ENCODE measurements at regions not wholly inside any gene's neighbourhood (a gene's known extent, or its start where the extent isn't known, plus 50 kb on each side); places are given as distances from the start of the nearest gene placed in this dataset.

- no peak for DNase-seq
These were observed 142.5 kb upstream of the TNS3 start for GRCh38 chr7:47724335-47724982.

DNA sequence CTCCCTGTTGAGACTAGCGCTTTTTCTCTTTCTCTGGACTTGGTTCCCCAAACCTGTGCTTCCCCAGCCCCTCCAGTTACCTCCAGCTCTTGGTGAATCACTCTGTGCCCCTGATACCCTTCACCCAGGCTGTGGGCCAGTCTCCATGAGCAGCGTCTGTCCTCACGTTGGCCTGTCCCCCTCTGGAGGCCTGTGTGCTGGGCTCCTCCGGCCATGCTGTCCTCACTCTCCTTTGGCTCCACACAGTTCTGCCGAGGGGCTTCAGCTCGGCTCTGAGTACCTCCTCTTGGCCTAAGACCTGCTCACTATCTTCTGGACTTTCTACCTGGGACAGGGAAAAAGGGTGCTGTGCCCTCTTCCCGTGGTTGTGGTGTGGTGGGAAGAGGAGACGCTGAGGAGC is 140.2 kb upstream of the TNS3 start:
- DNase-seq = no peak

GRCh38 chr7:47721670-47722069 is 139.8 kb upstream of the TNS3 start:
- DNase-seq = no peak

DNA sequence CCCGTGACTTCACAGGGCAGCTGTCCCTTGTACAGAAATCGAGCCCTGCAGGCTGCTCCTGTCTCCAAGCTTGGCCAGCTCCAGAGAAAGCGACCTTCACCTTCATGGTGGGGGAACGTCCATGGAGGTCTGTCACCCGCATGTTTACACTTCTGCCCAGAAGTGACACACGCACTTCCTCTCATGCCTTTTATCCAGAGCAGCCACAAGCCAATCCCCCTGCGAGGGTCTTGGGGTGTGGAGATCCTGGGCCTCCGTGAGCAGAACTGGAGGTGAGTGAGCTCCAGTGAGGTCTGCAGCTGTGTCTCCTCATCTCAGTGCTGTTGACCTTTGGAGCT is 139.0 kb upstream of the TNS3 start:
- DNase-seq = no peak

- DNase-seq = no peak
These were observed 138.4 kb upstream of the TNS3 start for GRCh38 chr7:47720141-47720906.

- DNase-seq = no peak
These were observed 137.8 kb upstream of the TNS3 start for GRCh38 chr7:47719675-47720074.

DNA sequence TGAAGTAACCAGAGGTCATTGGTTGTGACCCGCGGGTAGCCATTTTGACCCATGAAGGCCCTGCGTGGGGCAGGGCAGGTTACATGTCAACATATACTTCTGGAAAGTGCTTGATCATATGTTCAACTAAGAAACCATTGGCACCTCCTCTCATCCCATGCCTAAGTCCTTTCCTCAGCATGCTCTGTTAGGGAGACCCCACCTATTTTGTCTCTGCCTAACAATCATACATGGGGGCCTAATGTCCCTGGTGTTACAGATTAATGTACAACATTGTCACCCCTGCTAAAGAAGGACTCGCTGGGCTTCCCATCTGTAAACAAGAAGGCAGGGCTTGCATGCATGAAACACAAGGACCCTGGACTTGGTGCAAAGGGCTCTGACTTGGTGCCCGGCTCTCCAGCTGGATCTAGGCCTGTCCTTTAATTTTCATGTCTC is 133.7 kb upstream of the TNS3 start:
- no peak for DNase-seq

GRCh38 chr7:47714669-47715607 is 133.0 kb upstream of the TNS3 start:
- no peak for DNase-seq

GRCh38 chr7:47713595-47713994 is 131.7 kb upstream of the TNS3 start:
- no peak for DNase-seq

GRCh38 chr7:47712416-47712815 is 130.5 kb upstream of the TNS3 start:
- no peak for DNase-seq

DNA sequence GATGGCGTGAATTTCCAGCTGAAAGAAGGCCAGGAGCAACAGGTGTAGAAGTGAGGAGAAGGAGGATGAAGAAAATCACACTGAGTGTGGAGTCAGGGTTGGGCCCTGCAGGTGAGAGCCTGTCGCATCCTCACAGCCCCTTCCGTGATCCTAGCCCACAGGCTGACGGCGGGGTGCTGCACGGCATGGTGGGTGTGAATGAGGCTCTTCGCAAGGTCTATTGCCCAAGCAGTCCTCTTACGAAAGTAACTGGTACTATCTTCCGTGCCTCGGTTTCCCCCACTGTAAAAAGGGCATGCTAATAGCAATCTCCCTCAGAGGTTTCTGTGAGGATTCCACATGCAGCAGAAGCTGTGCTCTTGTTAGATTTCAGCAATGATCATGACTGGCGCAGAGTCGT is 129.9 kb upstream of the TNS3 start:
- DNase-seq = no peak

- no peak for DNase-seq
These were observed 128.5 kb upstream of the TNS3 start for GRCh38 chr7:47710201-47710935.

DNA sequence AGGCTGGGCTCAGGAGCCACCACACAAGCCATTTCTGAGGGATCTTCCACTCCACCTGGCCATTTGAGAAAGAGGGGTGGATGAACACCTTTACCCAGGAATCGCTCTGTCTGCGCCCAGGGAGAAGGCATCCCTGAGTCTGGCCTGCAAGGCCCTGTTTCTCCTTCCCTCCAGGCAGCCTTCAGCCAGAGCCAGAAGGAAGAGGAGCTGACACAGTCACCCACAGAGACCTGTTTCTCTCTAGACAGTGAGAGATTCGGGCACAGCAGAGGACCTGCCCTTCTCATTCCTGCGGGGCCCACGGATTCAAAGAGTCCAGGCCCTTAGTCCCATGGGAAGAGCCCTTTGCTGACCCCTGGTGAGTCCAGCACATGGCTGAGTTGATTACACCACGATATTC is 127.5 kb upstream of the TNS3 start:
- DNase-seq = no peak

- DNase-seq = no peak
These were observed 127.1 kb upstream of the TNS3 start for GRCh38 chr7:47709051-47709450.

DNA sequence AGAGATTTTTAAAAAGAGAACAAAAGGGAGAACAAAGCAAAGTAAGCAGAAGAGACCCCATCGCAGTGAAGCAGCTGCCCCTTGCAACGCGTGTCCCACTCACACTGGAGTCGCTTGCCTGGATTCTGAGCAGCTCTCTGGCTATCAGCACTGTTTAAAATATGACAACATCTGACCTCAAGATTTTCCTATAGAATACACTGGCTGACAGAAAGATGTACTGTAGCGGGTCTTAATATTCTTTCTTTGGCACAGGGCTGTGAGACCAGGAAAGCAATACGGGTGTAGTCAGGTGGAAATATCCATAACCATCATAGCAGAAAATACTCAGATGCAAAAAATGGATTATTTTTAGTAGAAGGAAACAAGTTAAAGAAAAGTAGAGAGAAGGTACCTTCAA is 125.7 kb upstream of the TNS3 start:
- no peak for DNase-seq

GRCh38 chr7:47704936-47705335 is 123.0 kb upstream of the TNS3 start:
- DNase-seq = no peak

DNA sequence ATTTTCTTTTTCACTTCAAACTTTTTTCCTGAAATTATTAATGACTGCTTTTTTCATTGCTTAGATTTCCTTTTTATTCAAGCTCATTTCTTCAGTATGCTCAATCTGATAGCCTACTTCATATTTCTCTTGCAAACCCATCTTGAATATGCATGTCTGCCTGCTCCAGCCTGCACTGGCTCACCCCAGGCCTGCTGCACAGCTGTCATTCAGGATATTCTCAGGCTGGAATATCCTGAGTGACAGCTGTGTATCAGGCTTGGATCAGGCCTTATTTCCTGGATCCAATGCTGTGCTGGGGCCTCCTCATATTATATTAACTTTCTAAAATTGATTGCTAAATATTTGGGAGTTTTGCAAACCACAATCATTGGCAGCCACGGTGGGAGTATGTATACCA is 120.2 kb upstream of the TNS3 start:
- no peak for DNase-seq

GRCh38 chr7:47698386-47698785 is 116.5 kb upstream of the TNS3 start:
- DNase-seq = no peak

GRCh38 chr7:47697543-47697942 is 115.6 kb upstream of the TNS3 start:
- no peak for DNase-seq

GRCh38 chr7:47696152-47696710 is 114.3 kb upstream of the TNS3 start:
- DNase-seq = no peak

DNA sequence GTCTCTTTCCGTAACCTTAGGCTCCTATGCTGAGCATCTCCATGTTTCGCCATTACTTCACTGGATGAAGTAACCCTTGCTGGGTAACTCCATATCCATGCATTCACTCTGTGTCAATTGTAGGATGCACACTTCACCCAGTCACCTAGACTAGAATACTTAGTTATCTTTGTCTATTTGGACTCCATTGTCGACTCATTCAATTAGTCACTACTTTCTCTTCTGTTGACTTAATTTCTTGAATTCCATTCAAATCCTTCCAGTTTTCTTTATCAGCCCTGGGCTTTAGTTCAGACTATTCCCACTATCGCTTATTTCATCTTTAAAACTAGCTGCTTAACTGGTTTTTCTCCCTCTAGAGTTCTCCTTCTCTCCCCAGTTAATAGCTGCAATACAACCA is 111.3 kb upstream of the TNS3 start:
- DNase-seq = no peak

DNA sequence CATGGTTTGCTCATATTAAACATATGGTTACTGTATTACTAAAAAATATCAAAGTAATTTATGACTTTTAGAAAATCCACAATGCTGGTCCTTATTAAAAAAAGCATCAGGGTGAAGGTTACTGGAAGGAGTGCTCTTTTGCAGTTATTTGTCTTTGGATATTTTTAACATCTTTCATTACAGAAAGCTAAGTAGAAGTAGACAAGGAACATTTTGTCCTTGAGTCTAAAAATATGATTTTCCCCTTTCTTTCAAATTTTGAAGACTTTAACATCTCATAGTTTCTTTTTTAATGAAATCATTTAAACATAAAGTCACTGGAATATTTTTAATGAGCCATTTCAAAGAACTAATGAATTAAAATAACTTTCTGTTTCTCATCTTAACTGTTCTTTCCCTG is 110.1 kb upstream of the TNS3 start:
- DNase-seq = no peak
